Heart left ventricle (tissue), 13 donors: ENCODE measurements at regions not wholly inside any gene's neighbourhood (a gene's known extent, or its start where the extent isn't known, plus 50 kb on each side); places are given as distances from the start of the nearest gene placed in this dataset.

Experiments
- POLR2A ChIP-seq, 2 donors: fragments of 450-650 bp; IDR thresholded peaks; one replicate each; pipeline ENCODE4 v1.6.1; 2017; ENCODE audit warnings: antibody characterized with exemption in 2 of 2, mild to moderate bottlenecking in 2 of 2, moderate library complexity in 2 of 2
- TF ChIP-seq, protein P1 (sequence below), 12 donors: fragments of 200-600 bp; sonication (generic) in 4 of 12; IDR thresholded peaks; one replicate each; pipeline versions ENCODE4 v1.5.0 to v1.8.0; 2018 to 2022; ENCODE audit warnings: antibody characterized with exemption in 12 of 12, mild to moderate bottlenecking in 5 of 12
- donor health status: ischemic (EF 13 %, LVEDD 7.1; RV severe dilation, severe dysfunction).
- donor health status: DM: no; HTN: yes; CAD: no.
- donor health status: DM: no; HTN: no; CAD: no.
- donor health status: ischemic (EF 25% LVEDD 6.9; RV normal size, moderate dysfunction).
- donor health status: ischemic (EF 25% LVEDD 5.7; RV mildly dilated, moderate dysfunction).
- donor health status: ischemic (EF 35%, LVEDD 5.7; RV mildly dilated, moderate dysfunction).
- donor health status: nonischemic (EF 11% LVEDD 7.7; RV severe dilation, severe dysfunction).
- donor health status: DM: yes; HTN: yes; CAD: no.
- donor health status: PGD.
- donor health status: ischemic (EF 29% LVEDD 5.4; RV normal size, mild dysfunction).
- donor health status: nonischemic (EF 23%, LVEDD 6.1; RV moderate dilation, normal function).

DNA sequence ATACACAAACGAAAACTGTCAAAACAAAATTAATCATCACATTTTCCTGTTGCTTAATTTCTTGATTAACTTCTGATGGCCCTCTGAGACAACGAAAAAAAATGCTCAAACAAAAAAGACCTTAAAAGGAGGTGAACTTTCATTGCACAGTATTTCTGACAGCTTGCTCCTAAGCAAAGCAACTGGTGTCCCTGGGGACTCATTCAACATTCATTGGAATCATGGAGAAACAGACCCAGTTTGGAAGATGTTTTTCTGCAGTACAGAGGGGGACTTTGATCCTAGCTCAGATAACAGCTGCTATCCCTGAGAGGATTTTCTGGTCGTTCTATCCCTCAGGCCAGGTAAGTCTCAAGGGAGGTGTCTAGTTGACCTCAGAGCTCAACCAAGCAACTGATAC, 378.7 kb upstream of the ATP11B start:
- TF ChIP-seq, protein P1, sequence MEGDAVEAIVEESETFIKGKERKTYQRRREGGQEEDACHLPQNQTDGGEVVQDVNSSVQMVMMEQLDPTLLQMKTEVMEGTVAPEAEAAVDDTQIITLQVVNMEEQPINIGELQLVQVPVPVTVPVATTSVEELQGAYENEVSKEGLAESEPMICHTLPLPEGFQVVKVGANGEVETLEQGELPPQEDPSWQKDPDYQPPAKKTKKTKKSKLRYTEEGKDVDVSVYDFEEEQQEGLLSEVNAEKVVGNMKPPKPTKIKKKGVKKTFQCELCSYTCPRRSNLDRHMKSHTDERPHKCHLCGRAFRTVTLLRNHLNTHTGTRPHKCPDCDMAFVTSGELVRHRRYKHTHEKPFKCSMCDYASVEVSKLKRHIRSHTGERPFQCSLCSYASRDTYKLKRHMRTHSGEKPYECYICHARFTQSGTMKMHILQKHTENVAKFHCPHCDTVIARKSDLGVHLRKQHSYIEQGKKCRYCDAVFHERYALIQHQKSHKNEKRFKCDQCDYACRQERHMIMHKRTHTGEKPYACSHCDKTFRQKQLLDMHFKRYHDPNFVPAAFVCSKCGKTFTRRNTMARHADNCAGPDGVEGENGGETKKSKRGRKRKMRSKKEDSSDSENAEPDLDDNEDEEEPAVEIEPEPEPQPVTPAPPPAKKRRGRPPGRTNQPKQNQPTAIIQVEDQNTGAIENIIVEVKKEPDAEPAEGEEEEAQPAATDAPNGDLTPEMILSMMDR (IDR thresholded peaks at IDR 0.05) = no peak
- no peak for TF ChIP-seq POLR2A (IDR thresholded peaks at IDR 0.05)
